IPS-NIHi7 (cell line): ENCODE measurements at regions not wholly inside any gene's neighbourhood (a gene's known extent, or its start where the extent isn't known, plus 50 kb on each side); places are given as distances from the start of the nearest gene placed in this dataset.

Experiments
- DNase-seq: peaks from one replicate; pipeline ENCODE4 v3.0.0; 2012; ENCODE audit warnings: mixed read lengths; ENCODE audit errors: extremely low spot score

DNA sequence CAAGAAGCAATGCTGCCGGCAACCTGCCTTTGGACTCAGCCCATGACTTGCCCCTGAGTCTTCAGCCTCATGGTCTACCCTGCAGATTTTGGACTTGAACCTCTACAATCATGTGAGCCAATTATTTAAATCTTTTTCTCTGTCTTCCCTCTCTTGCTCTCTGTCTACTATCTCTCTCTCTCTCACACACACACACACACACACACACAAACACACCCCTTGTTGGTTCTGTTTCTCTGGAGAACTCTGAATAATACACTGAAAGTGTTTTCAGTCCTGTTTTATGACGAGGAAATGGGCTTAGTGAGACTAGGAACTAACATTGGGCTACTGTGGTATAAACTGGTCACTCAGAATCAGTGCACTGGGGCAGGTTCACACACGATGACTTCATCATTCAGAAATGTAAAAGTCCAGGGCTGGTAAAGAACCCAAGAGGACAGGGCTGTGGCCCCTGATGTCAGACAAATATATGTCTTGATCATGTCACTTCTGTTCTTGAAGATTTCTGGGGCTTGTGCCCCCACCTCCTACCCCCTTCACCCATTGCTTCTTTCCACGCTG lies 266.1 kb upstream of the SIX2 start:
- DNase-seq: no peak

DNA sequence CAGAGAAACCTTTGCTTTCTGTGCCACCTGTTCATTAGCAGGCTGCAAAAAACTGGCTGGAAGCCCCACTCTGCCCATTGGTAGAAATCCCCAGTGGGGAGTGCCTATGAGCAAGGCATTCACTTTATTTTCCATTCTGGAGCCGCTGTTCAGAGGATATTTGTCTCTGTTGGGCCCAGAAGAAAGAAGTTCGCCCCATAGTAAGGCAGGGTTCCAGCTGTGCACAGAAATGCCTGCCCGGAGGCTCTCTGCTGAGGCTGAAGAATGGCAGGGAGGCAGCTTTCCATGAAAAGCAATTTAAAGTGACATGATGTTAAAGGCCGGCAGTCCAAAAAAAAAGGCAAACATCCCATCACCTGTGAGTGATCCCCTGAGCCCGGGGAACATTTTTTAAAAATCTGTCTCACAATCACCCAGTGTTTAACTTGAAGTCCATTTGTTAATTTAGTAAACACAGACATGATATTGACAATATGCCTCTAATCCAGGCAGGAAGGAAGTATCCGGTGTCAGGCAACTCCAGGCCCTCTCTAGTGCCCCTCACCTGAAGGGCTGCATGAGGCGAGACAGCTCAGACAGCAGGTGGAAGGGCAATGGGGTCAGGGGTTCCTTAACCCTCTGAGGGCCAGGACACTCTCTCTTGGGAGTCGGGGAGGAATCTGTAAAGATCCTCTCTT lies 265.1 kb upstream of the SIX2 start:
- DNase-seq: no peak

DNA sequence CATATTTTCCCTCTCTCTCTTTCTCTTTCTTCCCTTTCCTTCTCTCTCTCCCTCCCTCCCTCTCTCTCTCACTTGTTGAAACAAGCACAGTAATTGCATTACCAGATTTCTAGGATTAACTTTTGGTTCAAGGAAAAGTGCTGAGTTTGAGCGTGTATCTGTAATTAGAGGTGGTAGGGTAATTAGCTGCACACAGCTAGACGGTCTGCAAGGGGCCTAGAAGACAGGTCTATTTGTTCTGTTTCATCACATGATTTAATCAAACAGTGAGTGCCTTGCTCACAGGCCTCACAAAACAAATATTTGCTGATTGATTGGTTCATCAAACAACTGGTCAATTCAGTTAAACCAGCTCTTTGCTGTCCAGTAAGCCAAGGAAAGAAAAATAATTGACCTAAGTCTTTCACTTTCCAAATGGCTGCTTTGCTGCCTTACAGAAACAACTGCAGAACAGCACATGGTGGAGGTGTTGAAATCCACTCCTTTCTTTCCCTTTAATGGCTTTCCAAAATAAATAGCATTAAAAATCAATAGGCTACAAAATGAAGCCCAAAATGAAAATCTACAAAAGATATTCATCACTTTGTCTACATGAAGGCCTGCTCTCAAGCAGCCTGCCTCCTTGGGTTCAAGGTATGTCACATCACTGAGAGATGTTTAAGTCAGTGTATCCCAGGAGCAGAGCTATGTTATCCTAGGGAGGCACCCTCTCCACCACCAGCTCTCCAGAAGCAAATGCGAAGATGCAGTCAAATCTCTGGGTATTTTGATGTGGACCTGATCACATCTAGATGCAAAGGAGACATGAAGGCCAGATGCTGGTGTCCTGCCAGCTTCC lies 264.4 kb upstream of the SIX2 start:
- no peak for DNase-seq

DNA sequence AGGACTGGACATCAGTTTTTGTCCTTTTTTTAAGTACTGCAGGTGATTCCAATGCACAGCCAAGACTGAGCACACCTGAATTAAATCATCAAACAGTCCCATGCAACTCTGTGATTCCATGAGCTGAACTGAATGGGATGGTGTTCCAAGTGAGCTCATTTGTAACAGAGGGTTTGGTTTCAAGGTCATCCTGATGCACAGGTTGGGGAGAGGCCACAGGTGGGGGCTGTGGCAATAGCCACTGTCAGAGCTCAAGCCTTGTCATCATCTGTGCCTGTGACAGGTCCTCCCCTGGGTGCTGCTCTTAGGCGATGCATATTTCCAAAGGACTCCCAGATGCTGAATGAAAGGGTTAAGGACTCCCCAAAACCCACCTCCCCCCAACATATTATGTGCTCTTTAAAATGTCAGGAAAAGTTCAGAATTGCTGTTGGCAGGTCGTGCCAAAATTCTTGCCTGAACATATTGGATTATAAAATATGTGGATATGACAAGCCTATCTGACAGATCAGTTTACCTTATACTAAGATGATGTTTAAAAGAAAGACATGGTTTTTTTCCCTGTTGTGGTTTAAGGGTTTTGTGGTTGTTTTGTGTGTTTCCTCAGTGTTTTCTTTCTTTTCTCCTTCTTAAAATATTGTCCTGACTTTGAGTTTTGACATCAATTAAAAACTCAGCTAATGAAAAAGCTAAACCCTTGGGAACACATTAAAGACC lies 263.5 kb upstream of the SIX2 start:
- DNase-seq: no peak

DNA sequence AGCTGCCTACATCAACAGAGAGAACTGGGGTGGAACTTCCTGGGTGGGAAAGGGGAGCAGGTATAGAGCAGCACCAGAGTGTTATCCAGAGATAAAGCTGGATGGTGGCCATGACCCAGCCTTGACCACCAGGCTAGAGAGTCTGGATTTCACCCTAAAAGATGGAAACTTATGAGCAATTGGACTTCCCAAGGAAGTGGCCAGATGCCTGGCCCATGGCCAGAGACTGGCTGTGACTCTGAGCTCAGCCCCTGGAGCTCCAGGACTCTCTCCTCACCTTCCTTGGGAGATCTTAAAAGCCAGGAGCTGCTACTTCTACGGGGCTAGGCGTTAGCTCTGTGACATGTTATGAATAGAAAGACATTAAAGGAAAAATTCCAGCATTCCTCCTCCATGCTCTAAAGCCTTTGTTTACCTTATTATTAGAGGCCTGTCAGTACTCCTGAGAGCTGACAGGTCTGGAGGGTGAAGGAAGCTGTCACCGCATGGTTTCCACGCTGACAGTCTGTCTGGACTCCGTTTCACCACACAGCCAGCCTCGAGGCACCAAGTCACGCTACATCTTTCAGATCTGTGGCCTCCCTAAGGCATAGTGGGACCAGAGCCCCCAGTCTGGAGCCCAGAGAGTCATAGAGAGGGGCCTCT lies 260.0 kb upstream of the SIX2 start:
- no peak for DNase-seq

DNA sequence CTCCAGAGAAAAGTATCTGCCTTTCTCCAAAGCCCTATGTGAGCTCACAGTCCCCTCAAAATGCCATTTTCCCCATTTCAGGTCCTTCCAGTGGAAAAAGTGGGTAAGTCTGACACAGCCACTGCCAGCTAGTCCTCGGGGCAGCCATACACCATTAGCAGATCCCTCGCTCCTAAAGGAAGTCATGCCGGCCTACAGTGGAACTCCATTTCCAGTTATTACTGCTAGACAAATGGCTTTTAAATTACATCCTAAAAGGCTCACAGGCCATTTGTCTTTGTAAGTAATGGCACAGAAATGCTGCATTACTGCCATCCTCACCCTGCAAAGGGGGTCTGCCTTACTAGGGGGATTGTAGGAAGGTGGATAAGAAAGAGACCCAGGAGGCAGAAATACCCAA lies 259.4 kb upstream of the SIX2 start:
- no peak for DNase-seq

DNA sequence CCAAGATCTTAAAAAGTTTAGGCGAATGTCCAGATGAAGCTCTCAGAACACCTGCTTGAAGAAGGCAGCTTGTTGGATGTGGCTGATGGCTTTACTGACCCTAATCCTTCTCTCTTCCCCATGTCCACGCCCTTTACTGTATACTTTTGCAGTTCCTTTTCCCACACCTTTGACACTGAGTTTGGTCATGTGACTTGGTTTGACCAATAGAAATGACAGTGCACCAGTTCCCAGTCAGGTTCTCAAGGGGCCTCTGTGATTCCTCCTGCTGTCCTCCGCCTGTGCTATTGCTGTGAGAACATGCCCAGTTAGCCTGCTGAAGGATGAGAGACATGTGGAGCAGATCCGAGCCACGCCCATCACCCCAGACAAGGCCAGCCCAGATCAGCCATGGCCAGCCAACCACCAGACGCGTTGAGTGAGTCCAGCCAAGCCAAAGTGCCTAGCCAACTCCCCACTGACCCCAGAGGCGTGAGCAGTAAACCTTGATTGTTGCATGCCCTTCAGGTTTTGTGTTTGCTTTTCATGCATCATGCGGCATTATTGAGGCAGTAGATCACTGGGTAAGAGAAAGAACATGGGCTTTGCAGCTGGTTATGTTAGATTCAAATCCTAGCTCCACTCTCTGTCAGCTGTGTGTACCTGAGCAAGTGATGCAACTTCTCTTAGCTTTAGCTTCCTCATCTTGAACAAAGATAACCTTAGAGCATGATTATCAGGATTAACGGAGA lies 258.0 kb upstream of the SIX2 start:
- DNase-seq: no peak

DNA sequence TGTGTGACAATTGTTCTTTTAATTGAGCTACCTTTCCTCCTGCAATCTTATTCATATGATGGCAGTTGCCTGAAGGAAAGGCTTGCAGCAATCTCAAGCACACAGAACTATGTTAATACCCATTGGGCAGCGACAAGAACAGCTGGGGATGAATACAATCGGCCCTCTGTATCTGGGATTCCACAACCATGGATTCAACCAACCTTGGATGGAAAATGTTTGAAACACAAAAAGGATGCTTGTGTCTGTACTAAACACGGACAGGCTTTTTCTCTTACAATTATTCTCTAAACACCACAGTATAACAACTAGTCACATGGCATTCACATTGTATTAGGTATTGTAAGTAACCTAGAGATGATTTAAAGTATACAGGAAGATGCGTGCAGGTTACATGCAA lies 256.1 kb upstream of the SIX2 start:
- no peak for DNase-seq

DNA sequence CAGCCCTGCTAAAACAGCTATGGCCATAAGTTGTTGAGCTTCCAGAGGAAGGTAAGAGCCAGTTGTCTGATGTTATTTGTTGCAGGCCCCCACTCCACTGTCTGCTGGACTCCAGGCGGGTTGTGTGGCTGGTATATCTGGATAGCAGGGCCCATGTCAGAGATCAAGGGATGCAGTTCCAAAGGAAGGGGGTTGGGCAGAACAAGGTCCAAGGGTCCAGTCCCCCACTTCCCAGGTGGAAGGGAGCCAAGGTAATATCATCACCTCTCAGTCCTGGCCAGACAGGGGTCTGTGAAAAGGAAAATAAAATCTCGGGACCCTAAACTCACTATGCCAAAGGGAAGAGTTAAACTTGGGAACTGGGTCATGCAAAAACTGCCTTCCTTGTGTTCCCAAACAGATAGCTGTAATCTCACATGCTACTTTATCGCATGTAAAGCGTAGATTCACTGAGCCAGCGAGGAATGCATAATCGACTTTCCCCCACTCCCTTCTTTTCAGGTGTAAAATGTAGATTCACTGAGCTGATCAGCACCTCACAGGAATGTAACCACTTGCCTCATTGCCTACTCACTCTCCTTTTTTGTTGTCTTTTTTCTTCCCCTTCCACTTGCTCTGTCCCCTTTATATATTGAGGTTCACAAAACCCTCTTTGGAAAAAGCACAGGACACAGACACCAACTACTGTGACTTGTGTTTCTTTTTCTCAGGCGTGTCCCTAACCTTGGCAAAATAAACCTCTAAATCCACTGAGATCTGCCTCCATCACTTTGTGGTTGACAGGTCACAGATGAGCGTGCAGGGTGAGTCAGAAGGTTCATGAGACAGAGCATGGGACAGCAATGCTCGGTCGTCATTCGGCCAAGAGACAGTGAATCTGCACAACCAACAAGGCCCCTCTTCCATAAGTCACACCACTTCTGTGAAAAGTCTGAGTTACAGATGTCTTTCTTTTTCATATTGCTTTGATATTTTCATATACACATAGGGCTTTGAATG lies 255.3 kb upstream of the SIX2 start:
- no peak for DNase-seq

DNA sequence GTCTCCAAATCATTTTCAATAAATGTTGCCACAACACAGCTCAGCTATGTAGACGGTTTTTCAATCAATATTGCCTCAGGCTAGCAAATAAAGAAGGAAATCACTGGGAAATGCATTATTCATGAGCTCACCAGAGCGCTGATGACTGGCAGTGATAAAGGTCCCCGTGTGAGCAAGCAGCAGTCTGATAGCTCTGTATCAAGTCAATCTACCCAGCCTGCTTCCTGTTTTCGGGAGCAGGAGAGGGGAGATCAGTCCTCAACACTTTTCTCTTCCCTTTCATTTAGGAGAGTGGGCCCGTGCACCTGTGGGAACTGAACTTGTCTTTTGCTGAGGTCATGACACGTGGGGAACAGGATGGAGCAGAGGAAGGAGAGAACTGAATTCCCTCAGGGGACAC lies 253.9 kb upstream of the SIX2 start:
- DNase-seq: no peak

DNA sequence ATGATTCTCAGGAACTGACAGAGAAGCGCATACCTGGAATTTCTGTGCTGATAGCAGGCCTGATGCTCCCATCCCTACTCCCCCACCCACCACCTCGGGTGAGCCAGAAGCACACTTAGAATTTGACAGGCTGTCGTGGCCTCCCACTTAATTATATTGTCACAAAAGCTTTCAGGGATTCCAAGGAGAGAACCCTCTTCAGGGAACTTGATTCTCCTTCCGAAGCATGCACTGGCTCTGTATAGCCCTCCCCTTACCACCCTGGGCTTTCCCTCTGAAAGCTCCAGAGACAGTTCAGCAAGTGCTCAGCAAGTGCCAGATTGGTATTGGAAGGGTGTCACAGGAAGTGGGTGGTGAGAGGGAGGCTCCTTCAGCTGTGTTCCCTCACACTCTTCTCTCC lies 252.5 kb upstream of the SIX2 start:
- DNase-seq: no peak

DNA sequence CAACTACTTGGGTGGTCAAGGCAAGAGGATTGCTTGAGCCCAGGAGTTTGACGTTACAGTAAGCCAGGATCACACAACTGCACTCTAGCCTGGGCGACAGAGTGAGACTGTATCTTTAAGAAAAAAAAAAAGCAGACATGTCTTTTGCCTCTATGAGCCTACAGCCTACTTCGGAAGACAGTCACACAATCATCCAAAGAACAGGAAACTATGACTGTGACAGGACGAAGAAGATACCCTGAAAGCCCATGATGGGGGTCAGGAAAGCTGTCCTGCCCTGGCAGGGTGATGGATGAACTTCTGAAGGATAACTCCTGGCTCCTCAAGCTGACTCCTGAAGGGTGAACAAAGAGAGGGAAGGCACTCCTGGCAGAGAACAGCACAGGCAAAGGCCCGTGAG lies 251.7 kb upstream of the SIX2 start:
- no peak for DNase-seq

DNA sequence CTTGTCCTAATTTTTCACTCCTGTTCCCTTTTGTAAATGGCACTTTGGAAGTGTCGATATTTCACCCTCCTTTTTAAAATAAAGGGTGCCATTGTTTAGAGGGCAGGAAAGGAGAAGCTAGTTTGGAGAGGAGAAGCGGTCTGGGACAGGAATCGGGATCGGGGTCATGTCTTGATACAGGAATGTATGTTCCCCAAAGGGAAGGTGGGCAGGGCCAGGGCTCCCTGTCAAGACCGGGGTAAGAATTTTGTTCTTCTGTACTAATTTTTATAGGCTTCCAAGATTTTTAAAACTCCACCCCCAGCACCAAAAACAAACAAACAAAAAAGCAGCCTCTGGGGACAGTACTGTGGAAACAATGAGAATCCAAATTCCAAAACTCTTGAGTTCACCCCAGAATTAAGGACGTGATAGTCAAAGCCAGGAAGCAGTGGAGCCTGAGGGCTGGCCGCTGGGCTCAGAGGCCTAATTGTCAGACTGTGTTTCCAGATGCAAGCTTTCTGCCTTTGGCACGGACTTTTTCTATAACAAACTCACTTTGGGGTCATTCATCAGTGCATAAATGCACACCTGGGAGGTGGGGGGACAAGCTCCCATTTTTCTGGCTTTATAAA lies 250.4 kb upstream of the SIX2 start:
- DNase-seq: no peak

DNA sequence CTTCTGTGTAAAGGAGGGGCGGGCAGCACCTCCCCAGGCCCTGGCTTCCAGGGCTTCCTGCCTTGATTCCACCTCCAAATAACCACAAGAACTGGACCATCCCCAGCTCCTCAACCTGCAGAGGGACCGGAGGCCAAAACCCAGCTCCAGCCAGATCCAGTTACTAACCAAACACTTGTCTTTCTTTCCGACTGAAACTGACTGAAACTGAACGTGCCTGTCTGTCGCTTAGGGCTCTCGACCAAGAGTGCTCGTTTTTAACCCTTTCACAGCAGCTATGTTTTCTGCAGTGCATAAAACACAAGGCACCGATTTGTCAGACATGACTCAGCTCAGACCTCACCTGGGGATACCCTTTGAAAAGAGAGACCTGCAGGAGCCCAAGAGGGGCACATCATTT lies 249.9 kb upstream of the SIX2 start:
- no peak for DNase-seq

DNA sequence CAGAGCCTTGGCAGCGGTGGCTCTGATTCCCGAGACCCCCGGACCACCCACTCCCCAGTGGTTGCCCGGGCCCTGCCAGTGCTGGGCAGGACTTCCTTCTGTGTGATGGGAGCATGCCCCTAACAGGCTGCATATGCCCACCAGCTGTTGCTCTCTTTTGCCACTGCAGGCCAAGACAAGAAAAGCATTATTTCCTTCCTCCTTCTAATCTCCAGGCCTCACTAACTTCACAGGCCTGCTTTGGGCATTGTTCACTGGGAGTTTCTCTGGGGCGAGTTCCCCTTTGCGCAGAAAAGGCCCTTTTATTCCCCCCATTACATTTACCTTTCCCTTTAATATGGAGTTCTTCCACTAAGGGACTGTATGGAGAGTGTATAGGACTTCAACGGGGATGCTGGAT lies 249.1 kb upstream of the SIX2 start:
- DNase-seq: no peak

DNA sequence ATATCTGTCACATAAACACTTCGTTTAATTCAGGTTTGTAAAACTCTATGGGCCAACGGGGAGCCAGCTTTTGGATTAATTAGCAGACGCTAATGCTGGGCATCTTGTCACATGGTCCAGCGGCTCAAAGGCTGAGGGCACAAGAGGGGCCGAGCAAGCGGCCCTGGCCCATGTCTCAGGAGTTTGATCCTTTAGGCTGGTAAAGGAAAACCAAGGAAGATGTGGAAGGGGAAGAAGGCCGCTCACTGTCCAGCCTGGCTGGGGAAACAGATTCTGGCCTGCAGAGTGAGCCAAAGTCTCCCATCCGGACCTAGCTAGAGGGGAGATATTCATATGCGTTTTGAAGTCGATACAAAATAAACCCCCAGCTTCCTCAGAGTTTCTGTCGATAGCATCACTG lies 248.6 kb upstream of the SIX2 start:
- DNase-seq: no peak

DNA sequence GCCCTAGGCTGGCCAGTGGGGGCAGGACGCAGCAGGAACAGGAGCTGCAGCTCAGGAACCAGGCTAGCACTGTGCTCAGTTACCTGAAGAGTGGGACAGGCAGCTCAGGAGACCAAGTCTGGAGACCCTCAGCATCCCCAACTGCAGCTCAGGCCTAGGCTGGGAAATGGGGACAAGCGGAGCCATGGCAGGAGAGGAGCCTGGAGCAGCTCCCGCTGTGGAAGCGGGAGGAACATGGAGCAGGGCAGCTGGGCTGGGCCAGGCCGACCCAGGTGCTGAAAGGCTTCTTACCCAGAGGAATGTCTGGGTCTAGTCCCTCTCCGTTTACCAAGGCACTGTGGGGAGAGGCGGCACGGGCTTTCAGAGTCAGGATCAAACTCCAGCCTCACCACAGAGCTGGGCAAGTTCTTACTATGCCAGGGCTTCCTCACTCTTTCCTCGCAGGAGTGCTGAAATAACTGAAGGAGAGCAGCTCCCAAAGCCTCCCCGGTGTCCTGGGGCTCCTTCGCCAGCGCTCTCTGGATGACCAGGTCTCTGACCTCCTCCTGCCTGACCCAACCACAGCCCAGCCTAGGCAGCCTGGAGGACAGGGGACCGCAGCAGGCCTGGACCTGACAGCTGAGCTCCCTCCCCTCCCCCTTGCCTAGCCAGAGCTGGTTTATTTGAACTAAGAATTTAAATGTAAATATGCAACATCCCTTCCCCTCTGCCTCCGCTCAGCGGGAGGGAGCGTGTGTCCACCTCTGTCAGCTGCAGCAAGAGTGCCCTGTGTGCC lies 247.8 kb upstream of the SIX2 start:
- peak; percentile 57 for DNase-seq

DNA sequence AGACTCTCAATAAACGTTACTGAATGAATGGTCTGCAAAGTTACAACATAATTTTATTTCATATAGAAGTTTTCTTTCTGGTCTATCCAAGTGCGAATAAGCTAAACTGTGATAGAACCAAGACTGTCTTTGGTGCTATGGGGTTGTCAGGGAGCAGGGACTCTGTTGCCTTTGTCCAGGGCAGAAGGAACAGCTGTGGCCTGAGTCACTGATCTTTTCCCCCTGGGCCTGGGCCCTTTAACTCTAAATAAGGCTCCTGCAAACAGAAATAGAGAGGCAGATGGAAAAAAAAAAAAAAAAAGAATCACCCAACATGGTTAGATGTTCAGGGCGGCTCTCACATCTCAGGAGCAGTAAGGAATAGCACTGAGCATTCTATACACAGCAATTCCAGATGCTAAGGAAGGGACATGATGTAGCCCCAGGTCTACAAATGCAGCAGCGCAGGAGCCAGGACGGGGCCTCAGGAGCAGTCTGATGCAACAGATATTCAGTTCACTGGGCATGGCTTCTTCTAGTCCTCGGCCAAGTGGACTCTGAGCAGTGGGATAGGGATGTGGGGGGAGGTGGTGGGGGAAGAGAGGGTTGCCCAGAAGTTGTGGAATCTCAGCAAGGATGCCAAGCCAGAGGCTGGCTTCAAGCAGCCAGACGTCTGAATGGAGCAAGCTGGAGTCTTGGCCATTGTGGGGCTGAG lies 247.1 kb upstream of the SIX2 start:
- DNase-seq: no peak
